HL-60/S4 (cell line): ENCODE measurements at regions not wholly inside any gene's neighbourhood (a gene's known extent, or its start where the extent isn't known, plus 50 kb on each side); places are given as distances from the start of the nearest gene placed in this dataset.

ENCODE experiments used
- in situ Hi-C: fragments of 300-500 bp; cut with MboI; formaldehyde crosslinking; loops from 2 replicates; pipeline ENCODE4 v1.14.3; 2022; ENCODE audit warnings: low sequenced_read_pairs

- in situ Hi-C loops = no loop called here
These were observed 112.8 kb upstream of the PSMD7 start for GRCh38 chr16:74183601-74184360.

GRCh38 chr16:74169687-74170376 is 126.8 kb upstream of the PSMD7 start:
- in situ Hi-C loops = no loop called here

GRCh38 chr16:74169066-74169465 is 127.5 kb upstream of the PSMD7 start:
- in situ Hi-C loops = no loop called here

GRCh38 chr16:74168445-74168844 is 128.2 kb upstream of the PSMD7 start:
- in situ Hi-C loops = no loop called here

GRCh38 chr16:74166456-74166855 is 130.2 kb upstream of the PSMD7 start:
- in situ Hi-C loops = no loop called here

- in situ Hi-C loops = no loop called here
These were observed 131.0 kb upstream of the PSMD7 start for GRCh38 chr16:74165566-74166080.

GRCh38 chr16:74160759-74161158 is 135.9 kb upstream of the PSMD7 start:
- in situ Hi-C loops = no loop called here

GRCh38 chr16:74153773-74154172 is 142.8 kb upstream of the PSMD7 start:
- in situ Hi-C loops = no loop called here

GRCh38 chr16:74146643-74147042 is 150.0 kb upstream of the PSMD7 start:
- in situ Hi-C loops = no loop called here

GRCh38 chr16:74143171-74143570 is 153.4 kb upstream of the PSMD7 start:
- in situ Hi-C loops = no loop called here

- in situ Hi-C loops = no loop called here
These were observed 155.6 kb upstream of the PSMD7 start for GRCh38 chr16:74141015-74141414.

GRCh38 chr16:74140557-74140956 is 156.1 kb upstream of the PSMD7 start:
- in situ Hi-C loops = no loop called here

- in situ Hi-C loops = no loop called here
These were observed 172.8 kb upstream of the PSMD7 start for GRCh38 chr16:74123826-74124225.

- in situ Hi-C loops = no loop called here
These were observed 173.4 kb upstream of the PSMD7 start for GRCh38 chr16:74123195-74123594.

GRCh38 chr16:74117798-74118197 is 178.8 kb upstream of the PSMD7 start:
- in situ Hi-C loops = no loop called here

- in situ Hi-C loops = no loop called here
These were observed 183.1 kb upstream of the PSMD7 start for GRCh38 chr16:74113545-74113944.

GRCh38 chr16:74111456-74111982 is 185.1 kb upstream of the PSMD7 start:
- in situ Hi-C loops = no loop called here

- in situ Hi-C loops = no loop called here
These were observed 188.6 kb upstream of the PSMD7 start for GRCh38 chr16:74107795-74108610.

- in situ Hi-C loops = no loop called here
These were observed 192.6 kb upstream of the PSMD7 start for GRCh38 chr16:74104022-74104421.

- in situ Hi-C loops = no loop called here
These were observed 195.1 kb upstream of the PSMD7 start for GRCh38 chr16:74101379-74102137.
